ENCODE measurements at regions not wholly inside any gene's neighbourhood (a gene's known extent, or its start where the extent isn't known, plus 50 kb on each side); places are given as distances from the start of the nearest gene placed in this dataset.

- FAIRE-seq (no peak), DNase-seq (ENCODE audit: insufficient read length, low spot score) (no peak)
- no peak for TF ChIP-seq CTCF (IDR thresholded peaks at IDR 0.05; ENCODE audit: insufficient read depth, missing control alignments)
These were observed 313.1 kb upstream of the SYT4 start for GRCh38 chr18:43590182-43590903.

- TF ChIP-seq CTCF (IDR thresholded peaks at IDR 0.05; ENCODE audit: insufficient read depth, missing control alignments), result no peak
- peak; percentile 56 for FAIRE-seq
- DNase-seq (ENCODE audit: insufficient read length, low spot score), result no peak
These were observed 315.0 kb upstream of the SYT4 start for GRCh38 chr18:43592269-43592668.

DNA sequence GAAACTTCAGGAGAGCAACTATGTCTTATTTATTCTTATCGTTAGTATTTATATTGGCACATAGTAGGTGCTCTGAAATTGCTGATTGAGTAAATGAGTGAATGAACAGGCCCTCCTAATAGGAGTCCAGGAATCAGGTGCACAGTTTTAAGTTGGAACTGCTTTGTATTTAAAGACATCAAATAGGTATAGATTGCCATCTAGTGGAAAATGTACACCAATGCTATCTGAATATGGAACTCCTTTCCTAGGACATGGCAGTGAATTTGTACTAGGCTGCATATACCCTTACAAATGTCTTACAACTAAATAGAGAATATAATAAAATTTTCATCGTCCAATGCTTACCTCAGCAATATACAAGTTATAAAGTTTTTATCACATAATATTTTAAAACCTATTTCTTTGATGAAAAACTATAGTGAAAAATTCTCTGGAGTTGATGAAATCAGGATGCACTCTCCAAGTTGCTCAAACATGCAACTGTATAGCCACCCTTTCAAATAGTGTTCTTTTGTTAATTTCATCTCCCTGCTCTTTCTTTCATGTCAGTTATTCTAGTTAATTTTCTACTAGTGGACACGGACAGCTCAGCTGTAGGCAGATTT lies 318.9 kb upstream of the SYT4 start:
- TF ChIP-seq CTCF (IDR thresholded peaks at IDR 0.05; ENCODE audit: insufficient read depth, missing control alignments), result peak; percentile 56
- DNase-seq (ENCODE audit: insufficient read length, low spot score) (peak; percentile 23), FAIRE-seq (peak; percentile 98)

GRCh38 chr18:43601432-43601831 lies 324.1 kb upstream of the SYT4 start:
- DNase-seq (ENCODE audit: insufficient read length, low spot score) (no peak), FAIRE-seq (no peak)
- TF ChIP-seq CTCF (IDR thresholded peaks at IDR 0.05; ENCODE audit: insufficient read depth, missing control alignments), result no peak

- DNase-seq (ENCODE audit: insufficient read length, low spot score) (no peak), FAIRE-seq (no peak)
- no peak for TF ChIP-seq CTCF (IDR thresholded peaks at IDR 0.05; ENCODE audit: insufficient read depth, missing control alignments)
These were observed 327.9 kb upstream of the SYT4 start for GRCh38 chr18:43605224-43605623.

DNA sequence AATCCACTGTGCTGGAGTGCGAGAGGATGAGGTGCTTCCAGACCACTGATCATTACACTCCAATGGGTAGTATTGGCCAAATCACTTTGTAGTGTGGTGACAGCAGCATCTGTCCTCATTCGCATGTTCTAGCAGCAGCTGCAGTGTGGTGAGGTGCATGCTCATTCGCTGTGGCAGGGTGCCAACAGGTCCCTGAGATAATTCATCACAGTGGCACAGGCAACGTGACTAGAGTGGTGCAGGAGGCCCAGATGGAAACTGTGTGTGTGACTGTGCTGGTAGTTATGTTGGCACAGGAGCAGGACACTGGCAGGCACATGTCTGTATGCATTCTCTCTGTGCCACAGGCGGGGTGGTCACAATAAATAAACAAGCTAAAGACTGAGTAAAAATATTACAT lies 329.5 kb upstream of the SYT4 start:
- no peak for DNase-seq (ENCODE audit: insufficient read length, low spot score)
- FAIRE-seq, result no peak
- TF ChIP-seq CTCF (IDR thresholded peaks at IDR 0.05; ENCODE audit: insufficient read depth, missing control alignments), result no peak

- FAIRE-seq (peak; percentile 94), DNase-seq (ENCODE audit: insufficient read length, low spot score) (no peak)
- peak; percentile 60 for TF ChIP-seq CTCF (IDR thresholded peaks at IDR 0.05; ENCODE audit: insufficient read depth, missing control alignments)
These were observed 343.6 kb upstream of the SYT4 start for GRCh38 chr18:43620936-43621335.

All from D721Med (cell line).